Activated CD4-positive, alpha-beta T cell treated with anti-CD3 and anti-CD28 coated beads, Interleukin-2, amount 10 ng/mL, durations not matched to agents 24 days and 14 days (primary cell): ENCODE measurements at regions not wholly inside any gene's neighbourhood (a gene's known extent, or its start where the extent isn't known, plus 50 kb on each side); places are given as distances from the start of the nearest gene placed in this dataset.
"Not testable (repeated sequence)": the region's sequence is repeated elsewhere in the genome, so short reads cannot be mapped to it uniquely, and the experiment has no call there.

Experiments
- DNase-seq: peaks from one replicate; pipeline ENCODE4 v3.0.0; 2022
- H3K27ac Mint-ChIP-seq: one replicate; pipeline ENCODE4 v1.8.0; 2022; ENCODE audit warnings: mild to moderate bottlenecking, mixed read lengths
- H3K27me3 Mint-ChIP-seq: one replicate; pipeline ENCODE4 v1.8.0; 2022; ENCODE audit warnings: mixed read lengths
- H3K36me3 Mint-ChIP-seq: one replicate; pipeline ENCODE4 v1.8.0; 2022; ENCODE audit warnings: low read depth, mild to moderate bottlenecking, mixed read lengths
- H3K4me1 Mint-ChIP-seq: one replicate; pipeline ENCODE4 v1.8.0; 2021; ENCODE audit warnings: mixed read lengths
- H3K4me3 Mint-ChIP-seq: one replicate; pipeline ENCODE4 v1.8.0; 2022; ENCODE audit warnings: mild to moderate bottlenecking, moderate library complexity, mixed read lengths
- H3K9me3 Mint-ChIP-seq: one replicate; pipeline ENCODE4 v1.8.0; 2021; ENCODE audit warnings: mixed read lengths
- intact Hi-C: fragments of 100-400 bp; cut with micrococcal nuclease; formaldehyde crosslinking; loops from one replicate; pipeline ENCODE4 v1.15.1; 2023

GRCh38 chr20:48384147-48384818, 443.5 kb downstream of the PREX1 start:
- Mint-ChIP-seq H3K27ac (no peak overlapping the region), H3K27me3 (no peaks in the 10 kb centered on the region), H3K36me3 (no peaks in the 10 kb centered on the region), H3K4me3 (no peak overlapping the region), H3K4me1 (no peaks in the 10 kb centered on the region), H3K9me3 (no peaks in the 10 kb centered on the region)
- intact Hi-C loops: no loop called here
- DNase-seq: peak; percentile 59

- Mint-ChIP-seq H3K27ac (no peak overlapping the region), H3K9me3 (no peaks in the 10 kb centered on the region), H3K4me1 (no peaks in the 10 kb centered on the region), H3K36me3 (no peaks in the 10 kb centered on the region), H3K4me3 (no peak overlapping the region), H3K27me3 (no peaks in the 10 kb centered on the region)
- intact Hi-C loops: no loop called here
- no peak for DNase-seq
Measured at GRCh38 chr20:48383252-48383651, 444.5 kb downstream of the PREX1 start.

GRCh38 chr20:48382304-48382703, 445.5 kb downstream of the PREX1 start:
- Mint-ChIP-seq H3K4me1 (no peaks in the 10 kb centered on the region), H3K27me3 (no peaks in the 10 kb centered on the region), H3K4me3 (no peak overlapping the region), H3K9me3 (no peaks in the 10 kb centered on the region), H3K36me3 (no peaks in the 10 kb centered on the region), H3K27ac (no peak overlapping the region)
- intact Hi-C loops: no loop called here
- DNase-seq: no peak

DNA sequence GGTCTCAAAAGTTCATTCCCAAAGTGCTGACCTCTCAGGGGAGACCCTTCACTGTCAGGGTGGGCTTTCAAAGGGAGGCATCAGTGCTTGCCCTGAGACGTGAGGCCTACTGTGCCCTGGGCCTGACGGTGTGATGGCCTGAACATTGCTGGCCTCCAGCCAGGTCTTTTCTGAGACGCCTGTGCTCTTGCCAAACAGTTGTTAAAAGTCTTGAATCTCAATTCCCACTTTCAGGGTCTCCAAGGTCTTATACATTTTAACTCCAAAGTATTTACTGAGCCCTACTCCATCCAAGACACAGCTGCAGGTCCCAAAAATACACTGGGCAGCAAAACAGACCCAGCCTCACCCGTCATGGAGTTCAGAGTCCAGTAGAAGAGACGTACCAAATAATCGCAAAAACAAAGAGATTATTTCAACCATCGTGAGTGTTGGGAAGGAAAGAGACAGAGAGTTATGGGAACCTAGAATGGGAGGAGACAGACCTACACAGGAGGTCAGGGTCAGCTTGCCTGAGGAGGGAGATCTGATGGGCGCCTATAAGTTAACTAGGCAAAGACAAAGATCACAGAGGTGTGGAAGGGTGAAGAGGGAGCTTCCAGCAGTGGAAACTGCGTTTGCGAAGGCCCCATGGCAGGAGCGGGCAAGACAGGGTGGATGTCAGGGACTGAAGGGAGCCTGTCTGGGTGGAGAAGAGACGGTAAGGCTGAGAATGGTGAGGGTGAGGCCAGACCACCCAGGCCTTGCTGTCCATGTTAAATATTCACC, 446.3 kb downstream of the PREX1 start:
- no peak for DNase-seq
- Mint-ChIP-seq H3K27me3 (no peaks in the 10 kb centered on the region), H3K4me1 (no peaks in the 10 kb centered on the region), H3K27ac (no peak overlapping the region), H3K9me3 (no peaks in the 10 kb centered on the region), H3K4me3 (no peak overlapping the region), H3K36me3 (no peaks in the 10 kb centered on the region)
- intact Hi-C loops: no loop called here

DNA sequence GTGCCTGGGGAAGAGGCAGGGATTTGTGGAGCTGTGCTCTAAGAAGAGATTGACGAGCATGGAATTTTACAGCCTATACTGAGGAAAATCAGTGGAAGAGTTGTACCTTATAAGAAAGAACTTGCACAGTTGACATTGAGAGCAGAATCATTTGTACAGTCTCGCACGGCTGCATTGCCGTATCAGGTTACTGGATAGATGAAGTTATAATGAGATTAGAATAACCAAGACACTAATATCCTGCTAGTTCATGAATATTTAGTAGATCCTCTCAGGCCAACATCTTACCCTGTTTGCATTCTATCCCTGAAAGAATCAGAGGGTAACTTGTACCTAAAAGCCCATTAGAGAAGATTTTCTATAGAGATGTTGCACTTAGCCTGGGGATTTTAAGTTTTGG, 447.1 kb downstream of the PREX1 start:
- H3K9me3 Mint-ChIP-seq: no peaks in the 10 kb centered on the region
- no peak overlapping the region for H3K4me3 Mint-ChIP-seq
- no peak for DNase-seq
- H3K36me3 Mint-ChIP-seq: no peaks in the 10 kb centered on the region
- no peak overlapping the region for H3K27ac Mint-ChIP-seq
- intact Hi-C loops: no loop called here
- H3K4me1 Mint-ChIP-seq: no peaks in the 10 kb centered on the region
- no peaks in the 10 kb centered on the region for H3K27me3 Mint-ChIP-seq

DNA sequence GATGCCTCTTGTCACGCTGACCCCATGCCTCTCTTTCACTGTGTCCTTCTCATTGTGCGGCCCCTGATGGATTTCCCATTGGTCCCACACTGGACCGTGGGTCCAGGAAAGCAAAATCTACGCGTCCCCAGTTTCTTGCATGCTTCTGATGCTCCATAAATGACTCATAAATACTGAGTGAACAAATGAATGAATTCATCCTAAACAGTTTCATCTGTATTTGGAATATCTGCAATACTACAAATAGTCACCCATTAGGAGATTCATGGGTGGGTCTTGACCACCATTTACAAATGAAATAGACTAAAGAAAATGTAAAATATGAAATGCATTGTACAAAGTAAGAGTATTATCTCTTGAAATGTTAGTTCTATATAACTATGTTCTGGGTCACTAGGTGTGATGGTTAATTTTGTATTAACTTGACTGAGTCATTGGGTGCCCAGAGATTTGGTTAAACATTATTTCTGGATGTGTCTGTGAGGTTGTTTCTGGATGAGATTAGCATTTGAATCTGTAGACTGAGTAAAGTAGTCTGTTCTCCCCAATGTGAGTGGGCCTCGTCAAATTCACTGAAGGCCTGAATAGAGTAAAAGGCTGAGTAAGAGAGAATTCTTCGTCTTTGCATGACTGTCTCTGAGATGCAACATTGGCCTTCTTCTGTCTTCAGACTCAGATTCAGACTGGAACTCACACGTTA, 448.7 kb downstream of the PREX1 start:
- no peak overlapping the region for H3K27ac Mint-ChIP-seq
- H3K36me3 Mint-ChIP-seq: no peaks in the 10 kb centered on the region
- H3K27me3 Mint-ChIP-seq: no peaks in the 10 kb centered on the region
- no peaks in the 10 kb centered on the region for H3K9me3 Mint-ChIP-seq
- DNase-seq: no peak
- no peak overlapping the region for H3K4me3 Mint-ChIP-seq
- H3K4me1 Mint-ChIP-seq: no peaks in the 10 kb centered on the region
- intact Hi-C loops: no loop called here

- H3K4me3 Mint-ChIP-seq: no peak overlapping the region
- no peak for DNase-seq
- H3K27me3 Mint-ChIP-seq: peaks cover 3% of the 10 kb centered on the region
- H3K36me3 Mint-ChIP-seq: no peaks in the 10 kb centered on the region
- no peaks in the 10 kb centered on the region for H3K9me3 Mint-ChIP-seq
- intact Hi-C loops: no loop called here
- H3K27ac Mint-ChIP-seq: no peak overlapping the region
- no peaks in the 10 kb centered on the region for H3K4me1 Mint-ChIP-seq
Measured at GRCh38 chr20:48377940-48378339, 449.9 kb downstream of the PREX1 start.

DNA sequence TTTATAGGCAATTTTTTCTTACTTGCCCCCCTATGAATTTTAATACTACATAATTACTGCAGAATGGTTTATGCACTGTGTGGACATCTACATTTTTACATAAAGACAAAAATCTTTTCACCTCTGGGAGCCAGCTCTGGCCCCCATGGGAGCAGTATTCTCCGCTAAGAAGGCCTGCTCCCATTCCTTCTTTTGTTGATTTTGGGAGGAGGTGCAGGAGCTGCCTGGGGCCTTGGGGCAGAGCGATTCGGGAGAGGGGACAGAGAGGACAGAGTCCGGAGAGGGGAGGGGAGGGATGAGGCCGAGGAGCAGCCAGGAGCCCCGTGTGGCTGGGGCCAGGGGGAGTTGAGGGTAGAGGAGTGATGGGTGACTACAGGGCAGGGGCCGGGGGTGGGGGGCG, 452.0 kb downstream of the PREX1 start:
- Mint-ChIP-seq H3K27me3 (peaks cover 8% of the 10 kb centered on the region), H3K4me3 (no peak overlapping the region)

DNA sequence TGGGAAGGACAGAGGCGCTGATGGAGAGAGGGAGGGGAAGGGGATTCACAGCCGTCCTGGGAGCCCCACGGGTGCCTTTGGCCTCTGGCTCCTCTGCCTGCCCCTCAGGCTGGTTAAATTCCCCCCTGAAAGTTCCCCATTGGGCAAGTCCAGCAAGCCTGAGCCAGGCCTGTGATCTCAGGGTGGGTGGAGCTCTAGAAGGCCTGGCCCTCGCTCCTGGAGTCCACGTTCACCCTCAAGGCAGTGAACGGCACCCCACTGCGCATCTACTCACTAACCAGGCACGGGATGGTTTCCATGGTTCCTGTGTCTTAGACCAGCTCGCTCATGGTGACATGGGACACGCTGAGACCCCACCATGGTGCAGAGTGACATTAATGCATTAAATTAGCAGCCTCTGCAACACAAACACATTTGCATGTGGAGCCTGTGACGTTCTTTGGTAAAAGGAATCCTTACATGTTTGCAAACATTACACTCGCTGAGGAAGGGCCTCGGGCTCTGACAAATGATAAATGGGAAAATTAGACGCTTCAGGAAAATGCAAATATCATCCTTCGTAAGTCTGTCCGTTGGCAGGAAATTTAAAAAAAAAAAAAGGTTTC, 452.7 kb downstream of the PREX1 start:
- no peak for DNase-seq
- Mint-ChIP-seq H3K9me3 (no peaks in the 10 kb centered on the region), H3K4me1 (no peaks in the 10 kb centered on the region), H3K27ac (no peak overlapping the region), H3K36me3 (no peaks in the 10 kb centered on the region), H3K4me3 (no peak overlapping the region), H3K27me3 (peaks cover 8% of the 10 kb centered on the region)
- intact Hi-C loops: no loop called here

More for the DNA sequence above, 452.0 kb downstream of the PREX1 start:
- Mint-ChIP-seq H3K9me3 (no peaks in the 10 kb centered on the region), H3K27ac (no peak overlapping the region), H3K36me3 (no peaks in the 10 kb centered on the region), H3K4me1 (no peaks in the 10 kb centered on the region)
- intact Hi-C loops: no loop called here
- no peak for DNase-seq

GRCh38 chr20:48374031-48374907, 453.5 kb downstream of the PREX1 start:
- H3K4me1 Mint-ChIP-seq, DNase-seq: not testable (repeated sequence)

GRCh38 chr20:48373555-48373934, 454.3 kb downstream of the PREX1 start:
- Mint-ChIP-seq H3K4me1 (no peaks in the 10 kb centered on the region), H3K9me3 (no peaks in the 10 kb centered on the region), H3K36me3 (no peaks in the 10 kb centered on the region), H3K27me3 (peaks cover 10% of the 10 kb centered on the region), H3K27ac (no peak overlapping the region), H3K4me3 (no peak overlapping the region)
- intact Hi-C loops: no loop called here
- DNase-seq: no peak

More at GRCh38 chr20:48374031-48374907, 453.5 kb downstream of the PREX1 start:
- H3K27me3 Mint-ChIP-seq, H3K27ac Mint-ChIP-seq, intact Hi-C loops, H3K9me3 Mint-ChIP-seq, H3K4me3 Mint-ChIP-seq, H3K36me3 Mint-ChIP-seq: not testable (repeated sequence)

GRCh38 chr20:48372851-48373554, 454.8 kb downstream of the PREX1 start:
- H3K4me3 Mint-ChIP-seq, intact Hi-C loops, H3K4me1 Mint-ChIP-seq, H3K27ac Mint-ChIP-seq, H3K36me3 Mint-ChIP-seq, DNase-seq, H3K9me3 Mint-ChIP-seq: not testable (repeated sequence)
- peaks cover 10% of the 10 kb centered on the region for H3K27me3 Mint-ChIP-seq

DNA sequence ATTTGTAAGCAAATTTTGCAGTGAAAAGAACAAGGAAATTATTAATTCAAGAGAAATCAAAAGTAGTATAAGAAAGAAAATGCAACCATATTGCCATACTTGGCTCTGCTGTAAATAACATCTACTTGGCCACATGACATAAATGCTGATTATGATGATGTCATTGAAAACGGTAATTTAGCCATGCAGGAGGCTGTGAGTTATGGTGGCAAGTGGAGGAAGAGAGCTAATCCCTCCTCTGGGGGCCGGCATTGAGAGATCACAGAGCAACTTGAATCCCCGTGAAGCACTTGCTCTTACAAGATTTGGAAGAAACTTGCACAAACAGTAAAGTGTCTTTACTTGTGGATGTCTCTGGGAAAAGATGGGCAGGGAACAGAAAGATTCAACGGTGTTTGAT, 456.6 kb downstream of the PREX1 start:
- Mint-ChIP-seq H3K27ac (no peak overlapping the region), H3K4me1 (peaks cover 2% of the 10 kb centered on the region), H3K4me3 (no peak overlapping the region), H3K36me3 (no peaks in the 10 kb centered on the region), H3K27me3 (peaks cover 10% of the 10 kb centered on the region), H3K9me3 (no peaks in the 10 kb centered on the region)
- intact Hi-C loops: no loop called here
- no peak for DNase-seq
